NOMO-1 (cell line): ENCODE measurements at regions not wholly inside any gene's neighbourhood (a gene's known extent, or its start where the extent isn't known, plus 50 kb on each side); places are given as distances from the start of the nearest gene placed in this dataset.

ENCODE experiments used
- DNase-seq, 2 experiments: peaks; one replicate each; lab custom pipeline; 2025; ENCODE audit not compliant: unreplicated experiment in 2 of 2; lab: John Stamatoyannopoulos, UW

GRCh38 chr10:91335147-91335546, 75.0 kb upstream of the HECTD2 start:
- no peak for DNase-seq

- DNase-seq, result no peak
These were observed 70.4 kb upstream of the HECTD2 start for GRCh38 chr10:91339729-91340128.

- peak; percentile 29 to 50 for DNase-seq
These were observed 69.4 kb upstream of the HECTD2 start for GRCh38 chr10:91340613-91341362.

GRCh38 chr10:91341686-91342085, 68.5 kb upstream of the HECTD2 start:
- DNase-seq, result peak in 1 of 2 experiments; percentile 63

GRCh38 chr10:91343010-91343409, 67.1 kb upstream of the HECTD2 start:
- no peak for DNase-seq

- no peak for DNase-seq
These were observed 65.9 kb upstream of the HECTD2 start for GRCh38 chr10:91344117-91344856.

- no peak for DNase-seq
These were observed 64.4 kb upstream of the HECTD2 start for GRCh38 chr10:91345716-91346115.

GRCh38 chr10:91347529-91347928, 62.6 kb upstream of the HECTD2 start:
- DNase-seq, result no peak

- no peak for DNase-seq
These were observed 60.8 kb upstream of the HECTD2 start for GRCh38 chr10:91349381-91349780.

- DNase-seq, result no peak
These were observed 59.5 kb upstream of the HECTD2 start for GRCh38 chr10:91350651-91351081.

GRCh38 chr10:91352760-91353159, 57.4 kb upstream of the HECTD2 start:
- DNase-seq, result no peak

- no peak for DNase-seq
These were observed 55.7 kb upstream of the HECTD2 start for GRCh38 chr10:91354166-91355075.

GRCh38 chr10:91355998-91356397, 54.1 kb upstream of the HECTD2 start:
- DNase-seq, result no peak

GRCh38 chr10:91357497-91357896, 52.6 kb upstream of the HECTD2 start:
- no peak for DNase-seq
